ENCODE measurements at regions not wholly inside any gene's neighbourhood (a gene's known extent, or its start where the extent isn't known, plus 50 kb on each side); places are given as distances from the start of the nearest gene placed in this dataset.

GRCh38 chr10:101291331-101292193, 62.3 kb upstream of the LBX1 start:
- peak overlapping the region; percentile 94 for H3K4me2 ChIP-seq (ENCODE audit: unreplicated experiment)
- TF ChIP-seq EZH2 (IDR thresholded peaks at IDR 0.05; ENCODE audit: insufficient read depth, poor library complexity, severe bottlenecking) (peak; percentile 20), EZH2phosphoT487 (IDR thresholded peaks at IDR 0.05; ENCODE audit: insufficient read depth, low read depth) (no peak)
- H3K9me3 ChIP-seq (ENCODE audit: low read depth), result no peaks in the 10 kb centered on the region
- no peaks in the 10 kb centered on the region for H3F3A ChIP-seq (ENCODE audit: insufficient read depth)
- H3K27me3 ChIP-seq (replicated peaks; ENCODE audit: insufficient read depth), result peaks cover 65% of the 10 kb centered on the region
- 3 to 5% methylated on average over 49 to 57 of the region's 69 CpGs for WGBS, 2 experiments (ENCODE audit: low coverage in 1 of 2, low lambda C conversion rate in 2 of 2, missing lambda C conversion rate in 2 of 2)
- no peaks in the 10 kb centered on the region for H3K36me3 ChIP-seq (ENCODE audit: low read depth)
- H3K9me2 ChIP-seq (ENCODE audit: insufficient read depth), result no peaks in the 10 kb centered on the region
- no peaks in the 10 kb centered on the region for H4K20me1 ChIP-seq (ENCODE audit: insufficient read depth)
- H3K9ac ChIP-seq, result peak overlapping the region; percentile 26; the same call in 1 of the 2 replicates
- H3K4me1 ChIP-seq (ENCODE audit: insufficient read depth), result 0 out of 2 replicates have a peak, but pooled peaks cover 3% of the 10 kb centered on the region
- in situ Hi-C loops (cut with MboI), result no loop called here
- H2AFZ ChIP-seq, result peak overlapping the region; percentile 90
- no peak overlapping the region for H3K27ac ChIP-seq
- H3K79me2 ChIP-seq (ENCODE audit: insufficient read depth), result no peaks in the 10 kb centered on the region
- DNase-seq, result peak; percentile 54
- H3K4me3 ChIP-seq, result peak overlapping the region; percentile 78

- Histone ChIP-seq H3K79me2 (ENCODE audit: insufficient read depth) (no peaks in the 10 kb centered on the region), H3K27me3 (replicated peaks; ENCODE audit: insufficient read depth) (peaks cover 57% of the 10 kb centered on the region), H3K9ac (peak overlapping the region; percentile 26; the same call in 1 of the 2 replicates), H3K4me2 (ENCODE audit: unreplicated experiment) (peak overlapping the region; percentile 94), H3F3A (ENCODE audit: insufficient read depth) (no peaks in the 10 kb centered on the region), H3K9me2 (ENCODE audit: insufficient read depth) (no peaks in the 10 kb centered on the region), H3K27ac (no peak overlapping the region), H3K9me3 (ENCODE audit: low read depth) (no peaks in the 10 kb centered on the region), H3K4me3 (peak overlapping the region; percentile 78), H4K20me1 (ENCODE audit: insufficient read depth) (no peaks in the 10 kb centered on the region), H3K36me3 (ENCODE audit: low read depth) (no peaks in the 10 kb centered on the region), H3K4me1 (ENCODE audit: insufficient read depth) (0 out of 2 replicates have a peak, but pooled peaks cover 3% of the 10 kb centered on the region), H2AFZ (peak overlapping the region; percentile 90)
- 3 to 4% methylated on average over 41 to 65 of the region's 65 CpGs for WGBS, 2 experiments (ENCODE audit: low coverage in 1 of 2, low lambda C conversion rate in 2 of 2, missing lambda C conversion rate in 2 of 2)
- TF ChIP-seq EZH2phosphoT487 (IDR thresholded peaks at IDR 0.05; ENCODE audit: insufficient read depth, low read depth), result no peak
- TF ChIP-seq EZH2 (IDR thresholded peaks at IDR 0.05; ENCODE audit: insufficient read depth, poor library complexity, severe bottlenecking), result peak; percentile 59
- peak; percentile 48 for DNase-seq
- in situ Hi-C loops (cut with MboI), result no loop called here
Observed at GRCh38 chr10:101292194-101293006, 61.6 kb upstream of the BTRC start.

- Histone ChIP-seq H3K4me2 (ENCODE audit: unreplicated experiment) (no peak overlapping the region), H3K4me3 (no peak overlapping the region), H2AFZ (no peak overlapping the region), H3K27ac (no peak overlapping the region), H3K79me2 (ENCODE audit: insufficient read depth) (no peaks in the 10 kb centered on the region), H3F3A (ENCODE audit: insufficient read depth) (no peaks in the 10 kb centered on the region), H3K9ac (no peak overlapping the region), H4K20me1 (ENCODE audit: insufficient read depth) (no peaks in the 10 kb centered on the region), H3K36me3 (ENCODE audit: low read depth) (no peaks in the 10 kb centered on the region), H3K4me1 (ENCODE audit: insufficient read depth) (0 out of 2 replicates have a peak, but pooled peaks cover 3% of the 10 kb centered on the region), H3K27me3 (replicated peaks; ENCODE audit: insufficient read depth) (peaks cover 54% of the 10 kb centered on the region), H3K9me2 (ENCODE audit: insufficient read depth) (no peaks in the 10 kb centered on the region), H3K9me3 (ENCODE audit: low read depth) (no peaks in the 10 kb centered on the region)
- 62 to 75% methylated on average over 13 to 17 of the region's 17 CpGs for WGBS, 2 experiments (ENCODE audit: low coverage in 1 of 2, low lambda C conversion rate in 2 of 2, missing lambda C conversion rate in 2 of 2)
- no peak for TF ChIP-seq EZH2 (IDR thresholded peaks at IDR 0.05; ENCODE audit: insufficient read depth, poor library complexity, severe bottlenecking)
- no peak for TF ChIP-seq EZH2phosphoT487 (IDR thresholded peaks at IDR 0.05; ENCODE audit: insufficient read depth, low read depth)
- in situ Hi-C loops (cut with MboI), result no loop called here
- DNase-seq, result no peak
Observed at GRCh38 chr10:101293007-101293723, 60.8 kb upstream of the BTRC start.

GRCh38 chr10:101294109-101294508, 59.9 kb upstream of the BTRC start:
- Histone ChIP-seq H3K4me1 (ENCODE audit: insufficient read depth) (0 out of 2 replicates have a peak, but pooled peaks cover 3% of the 10 kb centered on the region), H3K4me3 (no peak overlapping the region), H3K36me3 (ENCODE audit: low read depth) (no peaks in the 10 kb centered on the region), H3K27me3 (replicated peaks; ENCODE audit: insufficient read depth) (peaks cover 64% of the 10 kb centered on the region), H2AFZ (no peak overlapping the region), H3K9ac (no peak overlapping the region), H4K20me1 (ENCODE audit: insufficient read depth) (no peaks in the 10 kb centered on the region), H3F3A (ENCODE audit: insufficient read depth) (no peaks in the 10 kb centered on the region), H3K9me3 (ENCODE audit: low read depth) (no peaks in the 10 kb centered on the region), H3K4me2 (ENCODE audit: unreplicated experiment) (no peak overlapping the region), H3K9me2 (ENCODE audit: insufficient read depth) (no peaks in the 10 kb centered on the region), H3K27ac (no peak overlapping the region), H3K79me2 (ENCODE audit: insufficient read depth) (no peaks in the 10 kb centered on the region)
- WGBS, 2 experiments (ENCODE audit: low coverage in 1 of 2, low lambda C conversion rate in 2 of 2, missing lambda C conversion rate in 2 of 2), result 88 to 94% methylated on average over 3 of the region's 3 CpGs
- TF ChIP-seq EZH2phosphoT487 (IDR thresholded peaks at IDR 0.05; ENCODE audit: insufficient read depth, low read depth) (no peak), EZH2 (IDR thresholded peaks at IDR 0.05; ENCODE audit: insufficient read depth, poor library complexity, severe bottlenecking) (no peak)
- no peak for DNase-seq
- in situ Hi-C loops (cut with MboI), result no loop called here
